ENCODE measurements at regions not wholly inside any gene's neighbourhood (a gene's known extent, or its start where the extent isn't known, plus 50 kb on each side); places are given as distances from the start of the nearest gene placed in this dataset.
"Not testable (repeated sequence)": the region's sequence is repeated elsewhere in the genome, so short reads cannot be mapped to it uniquely, and the experiment has no call there.

- no peak for DNase-seq (ENCODE audit: low spot score)
These were observed 225.9 kb upstream of the MGAT5 start for GRCh38 chr2:134027980-134028379.

DNA sequence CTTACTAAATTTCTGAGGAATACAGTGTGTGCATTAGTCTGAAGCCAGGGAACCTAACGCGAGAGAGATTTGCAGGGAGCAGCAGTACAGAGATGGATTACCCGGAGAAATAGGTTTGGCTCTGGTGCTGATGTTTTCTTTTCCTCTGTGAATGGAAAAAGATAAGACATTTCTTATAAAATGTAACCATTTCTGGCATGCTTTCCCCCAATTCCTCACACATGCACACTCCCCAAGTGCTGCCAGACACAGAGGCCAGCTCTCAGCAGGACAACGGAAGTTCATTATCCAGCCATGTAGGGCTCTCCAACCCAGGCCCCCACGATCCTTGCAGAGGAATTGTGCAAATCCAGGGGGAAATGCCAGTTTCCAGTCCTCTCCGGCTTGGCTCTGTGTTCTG, 224.5 kb upstream of the MGAT5 start:
- DNase-seq (ENCODE audit: low spot score) = no peak

- DNase-seq (ENCODE audit: low spot score) = no peak
These were observed 222.3 kb upstream of the MGAT5 start for GRCh38 chr2:134031539-134031938.

- DNase-seq (ENCODE audit: low spot score) = no peak
These were observed 218.1 kb upstream of the MGAT5 start for GRCh38 chr2:134035605-134036370.

DNA sequence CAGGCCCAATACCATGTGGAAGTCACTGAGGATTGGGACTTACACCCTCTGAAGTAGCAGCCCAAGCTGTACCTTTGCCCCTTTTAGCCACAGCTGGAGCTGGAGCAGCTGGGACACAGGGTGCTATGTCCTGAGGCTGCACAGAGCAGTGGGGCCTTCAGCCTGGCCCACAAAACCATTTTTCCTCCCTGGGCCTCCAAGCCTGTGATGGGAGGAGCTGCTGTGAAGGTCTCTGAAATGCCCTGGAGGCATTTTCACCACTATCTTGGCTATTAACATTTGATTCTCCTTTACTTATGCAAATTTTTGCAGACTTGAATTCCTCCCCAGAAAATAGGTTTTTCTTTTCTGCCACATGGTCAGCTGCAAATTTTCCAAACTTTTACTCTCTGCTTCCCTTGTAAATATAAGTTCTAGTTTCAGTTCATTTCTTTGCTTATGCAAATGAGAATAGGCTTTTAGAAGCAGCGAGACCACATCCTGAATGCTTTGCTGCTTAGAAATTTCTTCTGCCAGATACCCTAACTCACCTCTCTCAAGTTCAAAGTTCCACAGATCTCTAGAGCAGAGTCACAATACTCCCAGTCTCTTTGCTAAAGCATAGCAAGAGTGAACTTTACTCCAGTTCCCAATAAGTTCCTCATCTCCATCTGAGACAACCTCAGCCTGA, 213.8 kb upstream of the MGAT5 start:
- DNase-seq (ENCODE audit: low spot score) = no peak

DNA sequence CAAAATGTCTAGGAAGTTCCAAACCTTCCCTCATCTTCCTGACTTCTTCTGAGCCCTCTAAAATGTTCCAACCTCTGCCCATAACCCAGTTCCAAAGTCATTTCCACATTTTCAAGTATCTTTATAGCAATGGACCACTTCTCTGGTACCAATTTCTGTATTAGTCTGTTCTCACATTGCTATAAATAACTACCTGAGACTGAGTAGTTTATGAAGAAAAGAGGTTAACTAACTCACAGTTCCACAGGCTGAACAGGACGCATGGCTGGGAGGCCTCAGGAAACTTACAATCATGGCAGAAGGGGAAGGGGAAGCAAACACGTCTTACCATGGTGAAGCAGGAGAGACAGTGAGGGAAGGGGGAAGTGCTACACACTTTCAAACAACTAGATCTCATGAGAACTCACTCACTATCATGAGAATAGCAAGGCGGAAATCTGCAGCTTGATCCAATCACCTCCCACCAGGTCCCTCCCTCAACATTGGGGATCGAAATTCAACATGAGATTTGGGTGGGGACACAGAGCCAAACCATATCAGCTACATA, 213.2 kb upstream of the MGAT5 start:
- not testable (repeated sequence) for DNase-seq (ENCODE audit: low spot score)

- no peak for DNase-seq (ENCODE audit: low spot score)
These were observed 212.0 kb upstream of the MGAT5 start for GRCh38 chr2:134041877-134042276.

- not testable (repeated sequence) for DNase-seq (ENCODE audit: low spot score)
These were observed 210.8 kb upstream of the MGAT5 start for GRCh38 chr2:134043028-134043427.

DNA sequence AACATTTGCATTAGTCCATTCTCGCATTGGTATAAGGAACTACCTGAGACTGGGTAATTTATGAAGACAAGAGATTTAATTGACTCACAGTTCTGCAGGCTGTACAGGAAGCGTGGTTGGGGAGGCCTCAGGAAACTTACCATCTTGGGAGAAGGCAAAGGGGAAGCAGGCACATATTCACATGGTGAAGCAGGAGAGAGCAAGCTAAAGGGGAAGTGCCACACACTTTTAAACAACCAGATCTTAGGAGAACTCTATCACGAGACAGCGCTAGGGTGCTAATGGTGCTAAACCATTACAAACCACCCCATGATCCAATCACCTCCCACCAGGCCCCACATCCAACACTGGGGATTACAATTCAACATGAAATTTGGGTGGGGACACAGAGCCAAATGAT, 201.7 kb upstream of the MGAT5 start:
- DNase-seq (ENCODE audit: low spot score) = no peak

DNA sequence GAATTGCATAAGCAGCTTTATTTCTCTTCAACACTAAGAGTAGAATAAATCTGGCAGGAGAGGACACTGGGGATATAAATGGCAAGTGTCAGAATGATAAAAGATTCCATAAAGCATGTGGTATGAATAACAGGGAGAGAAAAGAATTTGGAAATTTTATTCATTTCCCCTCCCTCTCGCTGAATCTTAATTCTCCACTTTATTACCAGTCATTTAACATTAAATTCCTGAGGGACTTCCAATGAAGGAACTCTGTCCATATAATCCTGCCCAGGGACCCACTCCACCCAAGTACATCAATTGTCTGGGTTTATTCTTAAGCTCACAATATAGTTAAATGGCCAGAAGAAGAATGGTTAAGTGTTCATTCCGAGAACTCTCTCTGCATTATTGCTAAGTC, 197.7 kb upstream of the MGAT5 start:
- DNase-seq (ENCODE audit: low spot score) = no peak

DNA sequence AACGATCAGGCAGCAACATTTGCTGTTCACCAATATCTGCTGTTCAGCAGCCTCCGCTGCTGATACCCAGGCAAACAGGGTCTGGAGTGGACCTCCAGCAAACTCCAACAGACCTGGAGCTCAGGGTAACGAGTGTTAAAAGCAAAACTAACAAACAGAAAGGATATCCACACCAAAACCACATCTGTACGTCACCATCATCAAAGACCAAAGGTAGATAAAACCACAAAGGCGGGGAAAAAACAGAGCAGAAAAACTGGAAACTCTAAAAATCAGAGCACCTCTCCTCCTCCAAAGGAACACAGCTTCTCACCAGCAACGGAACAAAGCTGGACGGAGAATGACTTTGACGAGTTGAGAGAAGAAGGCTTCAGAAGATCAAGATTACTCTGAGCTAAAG, 192.8 kb upstream of the MGAT5 start:
- DNase-seq (ENCODE audit: low spot score) = not testable (repeated sequence)

DNA sequence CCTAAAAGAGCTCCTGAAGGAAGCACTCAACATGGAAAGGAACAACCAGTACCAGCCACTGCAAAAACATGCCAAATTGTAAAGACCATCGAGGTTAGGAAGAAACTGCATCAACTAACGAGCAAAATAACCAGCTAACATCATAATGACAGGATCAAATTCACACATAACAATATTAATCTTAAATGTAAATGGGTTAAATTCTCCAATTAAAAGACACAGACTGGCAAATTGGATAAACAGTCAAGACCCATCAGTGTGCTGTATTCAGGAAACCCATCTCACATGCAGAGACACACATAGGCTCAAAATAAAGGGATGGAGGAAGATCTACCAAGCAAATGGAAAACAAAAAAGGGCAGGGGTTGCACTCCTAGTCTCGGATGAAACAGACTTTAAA, 191.6 kb upstream of the MGAT5 start:
- not testable (repeated sequence) for DNase-seq (ENCODE audit: low spot score)

DNA sequence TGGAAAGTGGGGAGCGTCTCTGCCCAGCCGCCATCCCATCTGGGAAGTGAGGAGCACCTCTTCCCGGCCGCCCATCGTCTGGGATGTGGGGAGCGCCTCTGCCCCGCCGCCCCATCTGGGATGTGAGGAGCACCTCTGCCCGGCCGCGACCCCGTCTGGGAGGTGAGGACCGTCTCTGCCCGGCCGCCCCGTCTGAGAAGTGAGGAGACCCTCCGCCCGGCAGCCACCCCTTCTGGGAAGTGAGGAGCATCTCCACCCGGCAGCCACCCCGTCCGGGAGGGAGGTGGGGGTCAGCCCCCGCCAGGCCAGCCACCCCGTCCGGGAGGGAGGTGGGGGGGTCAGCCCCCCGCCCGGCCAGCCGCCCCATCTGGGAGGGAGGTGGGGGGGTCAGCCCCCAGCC, 190.0 kb upstream of the MGAT5 start:
- not testable (repeated sequence) for DNase-seq (ENCODE audit: low spot score)

DNA sequence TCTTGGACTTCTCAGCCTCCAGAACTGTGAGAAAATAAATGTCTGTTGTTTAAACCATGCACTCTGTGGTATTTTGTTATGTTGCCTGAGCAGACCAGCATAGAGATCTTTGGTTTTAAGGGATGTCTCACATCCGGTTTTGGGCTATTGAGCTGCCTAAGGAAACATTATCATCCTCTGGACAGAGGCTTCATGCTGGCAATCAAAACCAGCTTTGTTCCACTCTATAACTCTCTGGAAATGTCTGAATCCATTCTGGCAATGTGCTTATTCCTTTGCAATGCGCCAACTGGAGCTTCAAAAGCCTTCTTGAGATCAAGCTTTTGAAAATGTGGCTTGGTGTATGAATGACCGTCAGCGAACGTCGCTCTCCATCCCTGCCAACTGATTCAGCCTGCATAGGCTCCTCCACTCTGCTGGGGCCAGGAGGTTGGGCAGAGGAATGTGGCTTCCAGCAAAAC, 183.6 kb upstream of the MGAT5 start:
- DNase-seq (ENCODE audit: low spot score) = no peak

GRCh38 chr2:134072341-134072740, 181.5 kb upstream of the MGAT5 start:
- DNase-seq (ENCODE audit: low spot score) = no peak

DNA sequence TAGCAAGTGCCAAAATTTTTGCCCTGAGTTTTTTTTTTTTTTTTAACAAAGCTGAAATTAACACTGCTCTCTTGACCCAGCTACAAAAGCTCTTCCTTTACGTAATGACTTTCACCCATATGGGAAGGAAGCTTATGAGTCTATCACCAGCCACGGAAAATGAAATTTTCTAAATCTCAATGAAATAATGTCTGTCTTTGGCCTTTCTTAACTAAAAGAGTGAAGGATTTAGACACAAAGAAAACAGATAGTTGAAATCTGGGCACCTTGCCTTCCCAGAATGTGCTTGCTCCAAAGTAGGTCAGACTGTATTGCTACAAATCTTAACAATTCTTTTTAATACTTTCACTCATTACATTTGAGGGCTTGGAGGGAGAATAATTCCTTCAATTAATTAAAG, 180.8 kb upstream of the MGAT5 start:
- no peak for DNase-seq (ENCODE audit: low spot score)

DNA sequence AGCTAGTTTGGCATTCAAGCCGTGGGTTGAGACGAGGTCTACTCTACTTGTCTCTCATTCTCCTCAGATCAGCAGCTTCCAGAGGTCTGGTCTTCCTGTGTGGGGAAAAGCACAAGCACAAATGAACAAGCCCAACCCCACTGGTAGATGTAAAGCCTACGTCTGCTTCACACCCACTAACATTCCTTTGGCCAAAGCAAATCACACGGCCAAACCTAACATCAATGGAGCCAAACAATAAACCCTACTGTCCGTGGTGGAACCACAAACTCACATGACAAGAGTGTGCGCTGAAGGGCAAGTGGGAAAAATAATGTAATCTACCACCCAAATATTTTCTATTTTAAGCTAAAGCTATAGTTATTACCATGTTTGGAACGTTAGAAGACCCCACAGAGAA, 179.3 kb upstream of the MGAT5 start:
- no peak for DNase-seq (ENCODE audit: low spot score)

DNA sequence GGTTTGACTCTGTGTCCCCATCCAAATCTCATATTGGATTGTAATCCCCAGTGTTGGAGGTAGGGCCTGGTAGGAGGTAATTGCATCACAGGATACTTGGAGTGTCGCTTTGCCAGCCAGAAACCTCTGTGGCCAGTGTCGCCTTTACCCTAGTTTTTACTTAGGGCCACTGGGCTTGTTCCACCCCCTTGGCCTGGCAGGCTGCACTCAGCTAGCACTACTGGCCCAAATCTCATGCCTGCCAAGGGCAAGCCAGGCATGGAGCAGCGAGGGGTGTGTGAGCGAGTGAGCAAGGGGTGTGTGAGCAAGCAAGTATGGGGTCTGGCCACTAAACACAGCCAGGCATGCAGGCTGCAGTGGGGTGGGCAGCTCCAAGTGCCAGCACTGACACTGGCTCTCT, 178.7 kb upstream of the MGAT5 start:
- DNase-seq (ENCODE audit: low spot score) = no peak

DNA sequence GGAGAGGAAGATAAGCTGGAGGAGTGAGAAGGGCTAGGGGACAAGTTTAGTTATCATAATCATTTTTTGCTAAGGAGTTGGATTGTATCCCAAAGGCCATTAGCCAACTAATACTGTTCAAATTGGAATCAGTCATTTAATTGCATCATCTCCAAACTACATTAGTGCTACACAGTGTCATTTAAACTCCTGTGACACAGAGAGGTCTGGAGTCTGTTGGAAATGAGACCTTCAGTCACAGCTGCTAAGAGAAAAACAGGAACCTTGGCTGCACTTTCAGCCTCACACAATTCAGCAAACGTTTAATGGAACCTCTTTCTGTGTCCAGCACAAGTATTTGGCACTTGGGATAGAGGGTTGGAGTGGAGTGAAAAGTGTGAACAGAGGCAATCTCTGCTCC, 175.5 kb upstream of the MGAT5 start:
- DNase-seq (ENCODE audit: low spot score) = no peak

DNA sequence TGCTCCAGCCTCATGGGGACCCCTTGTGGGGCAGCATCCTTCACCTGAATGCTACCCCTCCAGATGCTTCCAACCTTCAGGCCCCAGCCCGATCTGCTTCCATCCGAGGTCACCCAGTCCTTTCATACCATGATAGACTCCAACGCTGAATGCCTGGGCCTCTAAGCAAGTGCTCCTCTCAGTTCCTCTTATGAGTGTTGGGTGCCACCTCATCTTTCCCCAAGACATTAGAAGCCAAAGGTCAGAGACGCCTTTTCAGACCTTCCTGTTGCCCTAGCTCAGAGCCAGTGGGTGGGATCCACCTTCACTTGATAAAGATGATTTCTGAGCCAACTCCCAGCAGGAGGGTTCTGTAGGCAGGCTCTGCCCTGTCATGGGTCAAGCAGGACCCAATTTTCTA, 174.5 kb upstream of the MGAT5 start:
- no peak for DNase-seq (ENCODE audit: low spot score)

- DNase-seq (ENCODE audit: low spot score) = no peak
These were observed 173.3 kb upstream of the MGAT5 start for GRCh38 chr2:134080386-134081089.

GRCh38 chr2:134081238-134081938, 172.5 kb upstream of the MGAT5 start:
- DNase-seq (ENCODE audit: low spot score) = no peak

All from GM03348 (cell line).